ENCODE measurements at regions not wholly inside any gene's neighbourhood (a gene's known extent, or its start where the extent isn't known, plus 50 kb on each side); places are given as distances from the start of the nearest gene placed in this dataset.

DNA sequence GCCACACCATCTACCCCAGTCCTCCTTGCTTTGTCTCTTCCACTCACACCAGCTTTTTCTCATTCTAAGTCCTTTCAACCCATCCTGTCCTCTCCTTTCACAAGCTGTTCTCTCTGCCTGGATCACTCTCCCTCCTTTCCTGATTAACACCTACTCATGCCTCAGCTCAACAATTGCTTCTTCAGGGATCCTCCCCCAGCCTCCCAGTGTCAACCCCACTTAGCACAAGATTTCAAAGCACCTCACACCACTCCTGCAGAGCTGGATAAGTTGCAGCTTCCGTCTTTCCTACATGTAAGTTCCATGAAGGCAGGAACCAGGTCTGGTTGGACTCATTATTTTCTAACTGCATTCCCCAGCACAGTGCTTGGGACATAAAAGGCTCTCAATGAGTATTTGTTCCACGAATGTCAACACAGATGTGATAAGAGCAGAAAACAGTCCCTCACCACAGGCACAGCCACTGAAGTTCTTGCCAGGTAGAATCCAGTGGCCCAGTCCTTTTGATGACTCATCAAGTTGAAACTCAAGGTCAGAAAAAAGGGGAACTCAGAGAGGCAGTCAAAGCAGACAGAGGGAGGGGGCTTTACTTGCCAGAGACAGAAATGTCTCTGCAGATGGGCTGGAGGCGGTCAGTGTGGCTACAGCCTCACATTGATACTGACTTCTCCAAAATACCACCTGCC is 193.4 kb upstream of the PRDM1 start:
- Histone ChIP-seq H3K9me3 (no peaks in the 10 kb centered on the region), H3K36me3 (ENCODE audit: low read depth) (no peaks in the 10 kb centered on the region), H3K4me1 (ENCODE audit: low read depth) (no peaks in the 10 kb centered on the region), H3K4me3 (no peak overlapping the region)
- DNase-seq (no peak), ATAC-seq (peak; percentile 68)
- intact Hi-C loops (cut with DNase I, micrococcal nuclease), result no loop called here
- TF ChIP-seq, protein P1, sequence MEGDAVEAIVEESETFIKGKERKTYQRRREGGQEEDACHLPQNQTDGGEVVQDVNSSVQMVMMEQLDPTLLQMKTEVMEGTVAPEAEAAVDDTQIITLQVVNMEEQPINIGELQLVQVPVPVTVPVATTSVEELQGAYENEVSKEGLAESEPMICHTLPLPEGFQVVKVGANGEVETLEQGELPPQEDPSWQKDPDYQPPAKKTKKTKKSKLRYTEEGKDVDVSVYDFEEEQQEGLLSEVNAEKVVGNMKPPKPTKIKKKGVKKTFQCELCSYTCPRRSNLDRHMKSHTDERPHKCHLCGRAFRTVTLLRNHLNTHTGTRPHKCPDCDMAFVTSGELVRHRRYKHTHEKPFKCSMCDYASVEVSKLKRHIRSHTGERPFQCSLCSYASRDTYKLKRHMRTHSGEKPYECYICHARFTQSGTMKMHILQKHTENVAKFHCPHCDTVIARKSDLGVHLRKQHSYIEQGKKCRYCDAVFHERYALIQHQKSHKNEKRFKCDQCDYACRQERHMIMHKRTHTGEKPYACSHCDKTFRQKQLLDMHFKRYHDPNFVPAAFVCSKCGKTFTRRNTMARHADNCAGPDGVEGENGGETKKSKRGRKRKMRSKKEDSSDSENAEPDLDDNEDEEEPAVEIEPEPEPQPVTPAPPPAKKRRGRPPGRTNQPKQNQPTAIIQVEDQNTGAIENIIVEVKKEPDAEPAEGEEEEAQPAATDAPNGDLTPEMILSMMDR (IDR thresholded peaks at IDR 0.05), result no peak

DNA sequence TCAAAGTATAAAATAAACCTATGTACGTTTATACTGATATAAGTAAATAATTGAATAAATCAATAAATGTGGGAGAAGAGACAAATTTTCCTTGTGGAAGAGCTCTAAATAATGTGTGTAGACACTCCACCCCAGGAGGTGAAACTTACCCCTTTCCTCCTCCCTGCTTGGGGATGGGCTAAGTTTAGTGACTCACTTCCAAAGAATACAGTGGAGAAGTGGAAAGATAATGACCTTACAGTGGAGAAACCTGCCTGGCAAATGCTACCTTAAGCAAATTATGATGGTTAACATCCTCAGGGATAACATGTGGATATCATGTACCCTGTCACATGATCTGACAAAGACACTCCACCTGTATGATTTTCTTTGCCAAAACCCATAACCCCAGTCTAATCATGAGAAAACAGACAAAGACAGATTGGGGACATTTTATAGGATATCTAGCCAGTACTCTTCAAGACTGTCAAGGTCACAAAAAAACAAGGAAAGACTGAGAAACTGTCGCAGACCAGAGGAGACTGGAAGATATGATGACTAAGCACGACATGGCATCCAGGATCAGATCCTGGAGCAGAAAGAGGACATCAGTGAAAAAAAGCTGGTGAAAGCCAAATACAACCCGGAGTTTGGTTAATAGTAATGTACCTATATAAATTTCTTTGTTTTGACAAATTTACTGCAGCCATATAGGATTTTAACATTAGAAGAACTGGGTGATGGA is 195.5 kb upstream of the PRDM1 start:
- no peaks in the 10 kb centered on the region for H3K9me3 ChIP-seq
- TF ChIP-seq, protein P1 (IDR thresholded peaks at IDR 0.05), result no peak
- intact Hi-C loops (cut with DNase I, micrococcal nuclease), result no loop called here
- ATAC-seq (no peak), DNase-seq (no peak)
- no peaks in the 10 kb centered on the region for H3K36me3 ChIP-seq (ENCODE audit: low read depth)
- H3K4me3 ChIP-seq, result no peak overlapping the region
- no peaks in the 10 kb centered on the region for H3K4me1 ChIP-seq (ENCODE audit: low read depth)

DNA sequence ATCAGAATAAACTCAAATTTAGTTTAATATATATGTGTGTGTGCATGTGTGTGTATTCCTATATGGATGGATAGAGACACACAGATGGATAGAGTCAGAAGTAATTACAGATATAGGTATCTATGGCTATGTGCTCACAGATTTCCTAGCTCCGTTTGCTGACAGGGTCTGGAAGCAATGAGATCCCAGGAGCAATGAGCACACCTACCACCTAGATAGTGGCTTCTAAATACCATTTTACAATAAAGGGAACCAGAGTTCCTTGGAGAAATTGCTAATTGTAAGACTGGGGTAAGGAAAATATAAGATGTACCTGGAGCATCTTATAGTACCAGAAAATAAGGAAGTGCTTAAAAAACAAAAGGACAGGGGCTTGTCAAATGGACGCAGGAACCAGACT is 196.2 kb upstream of the PRDM1 start:
- ATAC-seq (no peak), DNase-seq (no peak)
- intact Hi-C loops (cut with DNase I, micrococcal nuclease), result no loop called here
- TF ChIP-seq, protein P1 (IDR thresholded peaks at IDR 0.05), result no peak
- Histone ChIP-seq H3K36me3 (ENCODE audit: low read depth) (no peaks in the 10 kb centered on the region), H3K9me3 (no peaks in the 10 kb centered on the region), H3K4me3 (no peak overlapping the region), H3K4me1 (ENCODE audit: low read depth) (no peaks in the 10 kb centered on the region)

DNA sequence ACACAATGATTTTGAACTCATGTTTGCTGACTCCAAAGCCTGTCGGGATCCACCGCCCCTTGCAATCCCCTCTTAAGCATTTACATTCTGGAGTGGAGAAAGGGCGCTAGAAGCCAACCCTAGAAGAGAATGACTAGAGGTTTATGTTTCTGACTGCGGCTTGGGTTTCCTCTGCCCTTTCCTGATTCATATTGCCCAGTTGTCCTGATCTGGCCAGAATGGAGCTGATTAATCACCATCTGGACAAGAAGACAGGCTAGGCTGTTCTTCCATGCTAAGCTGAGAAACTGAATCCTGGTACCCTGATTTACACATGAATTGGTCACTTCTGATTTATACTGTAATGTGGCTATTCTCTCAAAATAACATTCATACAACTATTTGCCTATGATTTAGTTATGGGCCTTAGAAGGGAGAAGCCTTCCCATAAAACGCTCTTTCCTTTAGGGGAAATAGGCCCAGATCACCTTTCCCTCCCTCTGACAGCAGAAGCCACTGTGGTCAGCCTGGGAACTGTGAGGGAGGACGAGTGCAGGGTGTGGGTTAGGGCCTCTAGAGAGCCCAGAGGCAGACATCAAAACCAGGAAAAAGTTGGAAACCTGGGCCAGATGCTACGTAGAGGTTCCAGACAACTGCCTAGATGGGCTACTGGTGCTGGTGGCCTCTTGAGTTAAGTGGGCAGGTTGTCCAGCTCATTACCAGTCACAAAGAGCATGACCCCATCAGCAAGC is 199.2 kb upstream of the PRDM1 start:
- DNase-seq, result no peak
- Histone ChIP-seq H3K9me3 (no peaks in the 10 kb centered on the region), H3K4me3 (no peak overlapping the region), H3K4me1 (ENCODE audit: low read depth) (no peaks in the 10 kb centered on the region), H3K36me3 (ENCODE audit: low read depth) (no peaks in the 10 kb centered on the region)
- intact Hi-C loops (cut with DNase I, micrococcal nuclease), result no loop called here
- TF ChIP-seq, protein P1 (IDR thresholded peaks at IDR 0.05), result no peak
- ATAC-seq, result no peak

DNA sequence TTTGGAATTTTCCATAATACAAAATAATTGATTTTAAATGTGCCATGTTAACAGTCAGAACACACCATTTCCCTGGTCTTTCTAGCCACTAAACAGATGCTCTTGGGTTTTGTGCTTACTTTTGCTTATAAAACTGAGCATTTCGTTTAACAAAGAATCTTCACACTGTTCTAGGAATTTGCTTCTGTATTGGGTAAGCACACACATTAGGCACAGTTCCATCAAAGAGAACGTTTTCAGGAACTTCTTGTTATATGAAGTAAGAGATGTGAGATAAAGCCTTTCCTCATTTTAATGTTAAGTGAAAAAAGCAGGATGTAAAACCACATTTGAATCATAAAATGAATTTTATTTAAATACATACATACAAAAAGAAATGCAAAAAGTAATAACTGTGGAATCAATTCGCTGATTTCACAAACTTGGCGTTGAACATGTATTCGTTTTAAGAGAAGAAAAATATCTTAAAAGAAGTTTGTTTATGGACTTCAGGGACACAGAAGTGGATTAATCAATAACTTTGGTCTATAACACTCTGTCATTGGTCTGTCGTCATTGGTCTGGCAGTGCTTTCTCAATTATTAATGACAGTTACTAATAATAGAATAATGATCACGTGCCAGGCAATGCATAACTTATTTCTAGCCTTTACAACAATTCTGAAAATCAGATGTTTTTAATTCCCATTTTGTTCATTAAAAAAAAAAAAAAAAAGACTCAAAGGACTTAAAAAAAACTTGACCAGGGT is 199.9 kb upstream of the PRDM1 start:
- TF ChIP-seq, protein P1 (IDR thresholded peaks at IDR 0.05), result no peak
- intact Hi-C loops (cut with DNase I, micrococcal nuclease), result no loop called here
- H3K9me3 ChIP-seq, result no peaks in the 10 kb centered on the region
- H3K4me3 ChIP-seq, result no peak overlapping the region
- ATAC-seq (no peak), DNase-seq (no peak)
- H3K4me1 ChIP-seq (ENCODE audit: low read depth), result no peaks in the 10 kb centered on the region
- H3K36me3 ChIP-seq (ENCODE audit: low read depth), result no peaks in the 10 kb centered on the region

Data from mucosa of descending colon (tissue), 3 donors.